Stimulated activated CD4-positive, alpha-beta T cell treated with anti-CD3 and anti-CD28 coated beads, Interleukin-1b, Interleukin-23, amount 100 ng/mL, for 24 hours (primary cell): ENCODE measurements at regions not wholly inside any gene's neighbourhood (a gene's known extent, or its start where the extent isn't known, plus 50 kb on each side); places are given as distances from the start of the nearest gene placed in this dataset.

ENCODE experiments used
- DNase-seq, 4 experiments: peaks; one replicate each; pipeline ENCODE4 v3.0.0-alpha.2; 2020; ENCODE audit warnings: low read depth in 4 of 4, low spot score in 1 of 4

- no peak for DNase-seq
Measured at GRCh38 chr10:131762789-131763696, 137.8 kb upstream of the PPP2R2D start.

GRCh38 chr10:131764929-131765328 is 135.9 kb upstream of the PPP2R2D start:
- no peak for DNase-seq

- DNase-seq: no peak
Measured at GRCh38 chr10:131766096-131766495, 134.7 kb upstream of the PPP2R2D start.

- no peak for DNase-seq
Measured at GRCh38 chr10:131767716-131768115, 133.1 kb upstream of the PPP2R2D start.

GRCh38 chr10:131769571-131770410 is 131.0 kb upstream of the PPP2R2D start:
- no peak for DNase-seq

DNA sequence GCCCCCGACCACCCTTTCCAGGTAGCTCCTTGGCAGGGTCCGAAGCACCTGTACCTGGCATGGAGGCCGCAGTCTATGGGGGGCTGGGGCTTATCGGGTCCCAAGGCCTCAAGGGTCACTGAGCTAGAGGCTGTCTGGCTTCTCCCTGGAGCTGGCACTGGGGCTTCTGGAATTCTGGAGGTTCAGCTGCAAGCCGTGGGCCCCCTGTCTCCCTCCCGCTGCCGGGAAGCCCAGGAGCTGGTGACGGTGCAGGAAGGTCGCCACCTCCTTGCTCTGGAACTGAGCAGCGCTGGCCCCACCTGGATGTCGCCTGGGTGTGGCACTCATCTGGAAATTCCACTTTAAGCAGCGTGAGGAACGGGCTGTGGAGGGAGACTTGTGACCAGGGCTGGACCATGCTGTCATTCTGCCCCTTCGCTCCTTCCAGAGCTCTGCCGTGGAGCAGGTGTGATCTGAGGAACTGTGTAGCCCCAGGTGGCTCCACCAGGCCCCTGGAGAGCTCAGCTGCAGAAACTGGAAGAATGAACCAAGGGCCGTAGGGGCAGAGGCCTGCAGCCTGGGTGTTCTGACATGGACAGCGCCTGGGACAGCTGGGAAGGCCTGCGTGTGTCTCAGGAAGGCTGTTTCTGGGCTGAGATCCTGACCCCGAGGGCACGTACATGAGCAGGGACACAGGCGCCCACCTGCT is 129.7 kb upstream of the PPP2R2D start:
- no peak for DNase-seq

GRCh38 chr10:131771634-131772358 is 129.0 kb upstream of the PPP2R2D start:
- DNase-seq: no peak

DNA sequence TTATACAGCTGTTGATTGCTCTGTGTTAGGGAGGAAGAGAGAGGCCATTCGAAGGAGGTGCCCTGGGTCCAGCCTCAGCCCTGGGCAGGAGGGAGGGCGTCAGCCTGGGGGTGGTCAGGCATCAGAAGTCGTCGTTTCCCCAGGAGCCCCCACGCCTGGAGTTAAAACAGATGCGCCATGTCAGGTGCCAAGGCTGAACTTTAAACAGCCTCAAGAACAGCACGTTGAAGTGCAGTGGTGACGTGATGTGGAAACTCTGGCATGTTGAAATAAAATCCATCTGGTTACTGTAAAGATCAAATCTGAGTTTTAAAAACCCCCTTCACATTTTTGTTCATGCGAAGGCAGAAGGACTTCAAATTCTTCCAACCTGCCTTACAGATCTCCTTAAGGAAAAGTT is 128.4 kb upstream of the PPP2R2D start:
- no peak for DNase-seq

DNA sequence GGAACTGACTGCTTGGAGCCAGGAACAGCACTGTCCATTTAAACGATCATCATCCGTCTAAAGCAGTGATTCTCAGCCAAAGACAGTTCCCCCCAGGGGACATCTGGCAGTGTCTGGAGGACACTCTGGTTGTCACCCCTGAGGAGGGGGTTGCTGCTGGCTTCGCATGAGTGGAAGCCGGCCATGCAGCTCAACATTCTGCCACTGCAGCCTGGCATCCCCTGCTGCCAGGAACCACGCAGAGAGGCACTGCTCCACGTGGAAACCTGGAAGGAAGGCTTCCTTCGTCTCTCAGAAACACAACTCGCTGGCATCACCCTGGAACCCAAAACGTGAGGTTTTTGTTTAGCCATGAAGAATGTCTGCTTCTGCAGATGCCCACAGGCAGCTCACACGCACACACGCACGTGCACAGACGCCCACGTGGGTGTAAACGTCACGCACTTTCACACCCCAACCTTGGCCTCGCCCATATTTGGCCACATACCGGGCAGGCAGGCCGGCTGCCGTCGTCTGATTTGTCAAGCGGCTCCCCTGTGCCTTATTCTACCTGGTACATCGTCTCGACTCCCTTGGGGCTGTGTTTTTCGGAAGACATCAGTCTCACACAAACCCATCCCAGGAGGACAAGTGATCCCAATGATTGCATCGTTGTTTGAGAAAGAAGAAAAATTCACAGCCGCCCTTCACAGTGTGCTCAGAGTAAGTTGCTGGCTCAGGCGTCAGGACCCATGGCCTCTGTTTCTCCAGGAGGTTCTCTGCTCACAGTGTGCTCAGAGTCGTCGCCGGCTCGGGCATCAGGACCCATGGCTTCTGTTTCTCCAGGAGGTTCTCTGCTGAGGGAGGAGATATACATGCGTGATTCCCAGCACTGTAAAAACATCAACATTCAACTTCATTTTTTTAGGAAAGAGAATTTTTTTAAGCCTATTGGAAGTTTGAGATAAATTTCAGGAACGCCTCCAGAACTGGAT is 127.2 kb upstream of the PPP2R2D start:
- no peak for DNase-seq

- no peak for DNase-seq
Measured at GRCh38 chr10:131774681-131775085, 126.1 kb upstream of the PPP2R2D start.

- DNase-seq: no peak
Measured at GRCh38 chr10:131775433-131775832, 125.4 kb upstream of the PPP2R2D start.

GRCh38 chr10:131775833-131776232 is 125.0 kb upstream of the PPP2R2D start:
- no peak for DNase-seq

DNA sequence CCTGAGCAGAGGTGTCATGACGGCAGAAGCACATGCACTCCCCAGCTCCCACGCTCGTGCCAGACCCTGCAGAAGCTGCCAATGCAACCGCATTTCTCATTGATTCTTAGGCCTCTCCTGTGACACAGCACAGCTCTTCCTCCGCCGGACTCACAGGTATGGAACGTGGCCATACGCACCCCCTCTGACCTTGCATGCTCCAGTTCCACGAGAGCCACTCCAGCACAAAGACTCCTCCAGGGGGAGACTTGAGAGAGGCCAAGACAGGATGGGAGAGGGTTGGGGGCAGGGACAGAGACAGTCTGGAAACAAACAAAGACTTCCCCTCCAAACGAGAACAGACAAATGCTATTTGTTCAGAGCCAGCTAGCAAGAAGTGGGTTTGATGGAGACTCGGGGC is 124.3 kb upstream of the PPP2R2D start:
- DNase-seq: no peak

GRCh38 chr10:131777162-131777561 is 123.6 kb upstream of the PPP2R2D start:
- no peak for DNase-seq

GRCh38 chr10:131777921-131778320 is 122.9 kb upstream of the PPP2R2D start:
- no peak for DNase-seq

- DNase-seq: no peak
Measured at GRCh38 chr10:131778385-131778784, 122.4 kb upstream of the PPP2R2D start.

DNA sequence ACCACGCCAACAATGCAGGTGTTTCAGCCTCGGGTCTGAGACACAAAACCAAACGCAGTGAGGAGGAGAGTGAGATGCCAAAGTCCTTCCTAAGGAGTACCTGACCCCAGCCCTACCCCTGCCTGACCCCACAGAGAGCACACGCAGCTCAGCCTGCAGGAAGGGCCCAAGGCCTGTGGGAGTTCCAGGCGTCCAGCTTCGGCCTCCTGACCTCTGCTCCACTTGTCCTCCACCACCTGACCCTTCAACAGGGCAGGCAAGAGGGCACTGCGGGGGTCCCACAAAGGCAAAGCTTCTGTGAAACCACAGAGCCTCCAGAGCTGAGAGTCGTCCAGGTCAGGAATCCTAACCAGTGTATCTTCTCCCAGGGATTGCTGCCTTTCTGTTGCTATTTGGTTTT is 122.0 kb upstream of the PPP2R2D start:
- DNase-seq: no peak

DNA sequence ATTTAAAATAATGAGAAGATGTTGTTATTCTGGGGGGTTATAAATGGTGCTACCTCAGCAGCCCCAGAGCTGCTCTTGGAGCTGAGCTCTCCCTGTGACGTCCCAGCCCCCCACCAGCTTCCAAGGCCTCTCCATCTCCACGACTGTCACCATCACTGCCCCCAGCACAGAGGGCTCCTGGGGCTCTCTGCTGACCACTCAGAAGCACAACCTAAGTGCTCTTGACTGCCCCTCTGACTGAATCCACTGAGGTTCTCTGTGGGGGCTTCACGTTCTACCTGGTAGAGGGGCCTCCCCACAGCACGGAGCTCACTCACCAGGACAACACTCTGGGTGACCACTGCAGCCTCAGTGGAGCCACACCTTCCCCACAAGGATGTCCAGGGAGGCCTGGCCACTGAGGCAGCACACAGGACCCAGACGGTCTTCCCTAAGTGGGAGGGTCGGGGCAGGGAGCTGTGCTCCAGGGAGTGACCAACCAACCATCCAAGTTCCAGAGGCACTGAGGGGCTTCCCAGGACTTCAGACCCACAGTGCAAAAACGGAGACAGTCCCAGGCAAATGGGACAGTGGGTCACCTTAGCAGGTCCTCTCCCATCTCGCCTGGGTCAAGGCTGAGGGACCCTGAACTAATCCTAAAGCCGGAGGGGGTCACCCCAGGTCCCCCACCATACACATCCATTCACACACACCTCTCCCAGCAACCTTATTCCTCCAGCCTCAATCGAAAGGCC is 121.0 kb upstream of the PPP2R2D start:
- DNase-seq: no peak

- no peak for DNase-seq
Measured at GRCh38 chr10:131781076-131781475, 119.7 kb upstream of the PPP2R2D start.
